Endothelial cell (in vitro differentiated cells): ENCODE measurements at regions not wholly inside any gene's neighbourhood (a gene's known extent, or its start where the extent isn't known, plus 50 kb on each side); places are given as distances from the start of the nearest gene placed in this dataset.

Source experiments
- DNase-seq: peaks from one replicate; pipeline ENCODE4 v3.0.0; 2021; ENCODE audit warnings: low spot score
- H3K27ac Mint-ChIP-seq: one replicate; pipeline ENCODE4 v1.8.0; 2021; ENCODE audit warnings: mixed read lengths, inconsistent platforms; ENCODE audit not compliant: unreplicated experiment
- H3K27me3 Mint-ChIP-seq: one replicate; pipeline ENCODE4 v1.8.0; 2021; ENCODE audit warnings: mild to moderate bottlenecking, moderate library complexity, mixed read lengths, inconsistent platforms; ENCODE audit not compliant: unreplicated experiment
- H3K36me3 Mint-ChIP-seq: one replicate; pipeline ENCODE4 v1.8.0; 2021; ENCODE audit warnings: mild to moderate bottlenecking, low read depth, mixed read lengths, inconsistent platforms; ENCODE audit not compliant: unreplicated experiment
- H3K4me1 Mint-ChIP-seq: one replicate; pipeline ENCODE4 v1.8.0; 2021; ENCODE audit warnings: mild to moderate bottlenecking, mixed read lengths, inconsistent platforms; ENCODE audit not compliant: unreplicated experiment
- H3K4me3 Mint-ChIP-seq: one replicate; pipeline ENCODE4 v1.8.0; 2021; ENCODE audit warnings: mild to moderate bottlenecking, mixed read lengths, inconsistent platforms; ENCODE audit not compliant: unreplicated experiment
- H3K9me3 Mint-ChIP-seq: one replicate; pipeline ENCODE4 v1.8.0; 2021; ENCODE audit warnings: mixed read lengths, inconsistent platforms; ENCODE audit not compliant: unreplicated experiment
- TF ChIP-seq, protein P1 (sequence below): fragments of 200-600 bp; sonication (generic); IDR thresholded peaks from one replicate; pipeline ENCODE4 v1.5.0; 2021; ENCODE audit warnings: antibody characterized with exemption; ENCODE audit not compliant: unreplicated experiment

DNA sequence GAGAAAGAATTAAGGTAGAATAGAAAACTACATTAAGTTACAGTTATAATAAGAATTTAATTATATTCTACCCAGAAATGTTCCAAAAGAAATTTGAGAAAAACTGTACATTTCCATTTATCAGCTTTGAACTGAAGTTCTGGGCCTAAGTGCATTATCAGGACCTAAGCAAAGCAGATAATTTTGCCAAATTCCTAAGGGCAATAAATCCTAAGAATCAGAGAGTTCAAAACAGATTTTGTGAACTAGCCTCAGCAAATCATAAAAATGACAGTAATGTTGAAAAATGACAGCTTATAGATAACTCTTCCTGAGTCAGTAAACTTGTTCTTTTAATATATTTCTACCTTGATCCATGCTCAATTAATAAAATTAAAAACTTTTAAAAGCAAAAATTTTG, 662.1 kb upstream of the CDH9 start:
- TF ChIP-seq, protein P1, sequence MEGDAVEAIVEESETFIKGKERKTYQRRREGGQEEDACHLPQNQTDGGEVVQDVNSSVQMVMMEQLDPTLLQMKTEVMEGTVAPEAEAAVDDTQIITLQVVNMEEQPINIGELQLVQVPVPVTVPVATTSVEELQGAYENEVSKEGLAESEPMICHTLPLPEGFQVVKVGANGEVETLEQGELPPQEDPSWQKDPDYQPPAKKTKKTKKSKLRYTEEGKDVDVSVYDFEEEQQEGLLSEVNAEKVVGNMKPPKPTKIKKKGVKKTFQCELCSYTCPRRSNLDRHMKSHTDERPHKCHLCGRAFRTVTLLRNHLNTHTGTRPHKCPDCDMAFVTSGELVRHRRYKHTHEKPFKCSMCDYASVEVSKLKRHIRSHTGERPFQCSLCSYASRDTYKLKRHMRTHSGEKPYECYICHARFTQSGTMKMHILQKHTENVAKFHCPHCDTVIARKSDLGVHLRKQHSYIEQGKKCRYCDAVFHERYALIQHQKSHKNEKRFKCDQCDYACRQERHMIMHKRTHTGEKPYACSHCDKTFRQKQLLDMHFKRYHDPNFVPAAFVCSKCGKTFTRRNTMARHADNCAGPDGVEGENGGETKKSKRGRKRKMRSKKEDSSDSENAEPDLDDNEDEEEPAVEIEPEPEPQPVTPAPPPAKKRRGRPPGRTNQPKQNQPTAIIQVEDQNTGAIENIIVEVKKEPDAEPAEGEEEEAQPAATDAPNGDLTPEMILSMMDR, result no peak
- no peak for DNase-seq
- Mint-ChIP-seq H3K27ac (no peak overlapping the region), H3K4me3 (no peak overlapping the region), H3K27me3 (no peaks in the 10 kb centered on the region), H3K4me1 (no peaks in the 10 kb centered on the region), H3K36me3 (no peaks in the 10 kb centered on the region), H3K9me3 (no peaks in the 10 kb centered on the region)

DNA sequence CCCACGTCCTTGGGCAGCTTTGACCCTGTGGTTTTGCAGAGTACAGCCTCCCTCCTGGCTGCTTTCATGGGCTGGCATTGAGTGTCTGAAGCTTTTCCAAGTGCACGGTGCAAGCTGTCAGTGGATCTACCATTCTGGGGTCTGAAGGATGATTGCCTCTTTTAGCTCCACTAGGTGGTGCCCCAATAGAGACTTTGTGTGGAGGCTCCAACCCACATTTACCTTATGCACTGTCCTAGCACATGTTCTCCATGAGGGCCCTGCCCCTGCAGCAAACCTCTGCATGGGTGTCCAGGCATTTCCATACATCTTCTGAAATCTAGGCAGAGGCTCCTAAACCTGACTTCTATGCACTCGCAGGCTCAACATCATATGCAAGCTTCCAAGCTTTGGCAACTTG, 644.2 kb upstream of the CDH9 start:
- no peaks in the 10 kb centered on the region for H3K27me3 Mint-ChIP-seq
- no peaks in the 10 kb centered on the region for H3K36me3 Mint-ChIP-seq
- H3K27ac Mint-ChIP-seq, result no peak overlapping the region
- TF ChIP-seq, protein P1, result peak; percentile 13
- no peak overlapping the region for H3K4me3 Mint-ChIP-seq
- no peak for DNase-seq
- no peaks in the 10 kb centered on the region for H3K9me3 Mint-ChIP-seq
- H3K4me1 Mint-ChIP-seq, result no peaks in the 10 kb centered on the region

DNA sequence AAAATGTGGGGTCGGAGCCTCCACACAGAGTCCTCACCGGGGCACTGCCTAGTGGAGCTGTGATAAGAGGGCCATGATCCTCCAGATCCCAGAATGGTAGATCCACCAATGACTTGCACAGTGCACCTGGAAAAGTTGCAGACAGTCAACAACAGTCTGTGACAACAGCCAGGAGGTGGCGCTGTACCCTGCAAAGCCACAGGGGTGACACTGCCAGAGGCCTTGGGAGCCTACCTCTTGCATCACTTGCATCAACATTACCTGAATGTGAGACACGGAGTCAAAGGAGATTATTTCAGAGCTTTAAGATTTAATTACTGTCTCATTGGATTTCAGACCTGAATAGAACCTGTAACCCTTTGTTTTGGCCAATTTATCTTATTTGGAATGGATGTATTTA, 614.1 kb upstream of the CDH9 start:
- Mint-ChIP-seq H3K27ac (no peak overlapping the region), H3K4me3 (no peak overlapping the region), H3K4me1 (no peaks in the 10 kb centered on the region), H3K27me3 (no peaks in the 10 kb centered on the region), H3K36me3 (no peaks in the 10 kb centered on the region), H3K9me3 (no peaks in the 10 kb centered on the region)
- no peak for DNase-seq
- TF ChIP-seq, protein P1, result no peak

DNA sequence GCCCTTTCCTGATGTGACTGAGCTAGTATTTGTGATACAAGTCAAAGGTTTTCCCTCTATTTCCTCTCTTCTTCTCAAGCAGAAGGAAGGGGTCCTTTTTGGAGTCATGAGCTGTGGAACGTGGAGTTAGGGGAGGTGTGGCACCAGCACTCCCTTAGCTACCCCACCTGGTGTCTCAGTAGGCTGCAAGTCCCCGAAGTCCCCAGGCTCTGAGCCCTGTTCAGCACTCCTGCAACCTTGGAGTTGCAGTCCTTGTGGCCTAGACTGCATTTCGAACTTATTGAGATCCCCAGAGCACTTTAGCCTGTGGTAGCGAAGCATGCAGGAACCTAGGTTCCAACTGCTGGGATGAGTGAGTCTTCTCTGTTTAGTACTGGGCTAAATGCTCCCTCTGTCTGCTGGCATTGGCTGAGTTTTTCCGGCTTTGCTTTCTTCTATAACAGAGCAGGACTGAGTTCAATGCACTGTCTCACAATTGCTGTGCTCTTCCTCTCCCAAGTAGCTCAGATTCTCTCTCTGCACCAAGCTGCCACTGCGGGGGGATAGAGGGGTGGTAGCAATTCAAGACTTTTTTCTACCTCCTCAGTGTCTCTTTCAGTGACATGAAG, 600.7 kb upstream of the CDH9 start:
- no peaks in the 10 kb centered on the region for H3K9me3 Mint-ChIP-seq
- H3K4me1 Mint-ChIP-seq, result no peaks in the 10 kb centered on the region
- TF ChIP-seq, protein P1, result no peak
- DNase-seq, result no peak
- H3K36me3 Mint-ChIP-seq, result no peaks in the 10 kb centered on the region
- no peak overlapping the region for H3K27ac Mint-ChIP-seq
- no peaks in the 10 kb centered on the region for H3K27me3 Mint-ChIP-seq
- H3K4me3 Mint-ChIP-seq, result no peak overlapping the region

DNA sequence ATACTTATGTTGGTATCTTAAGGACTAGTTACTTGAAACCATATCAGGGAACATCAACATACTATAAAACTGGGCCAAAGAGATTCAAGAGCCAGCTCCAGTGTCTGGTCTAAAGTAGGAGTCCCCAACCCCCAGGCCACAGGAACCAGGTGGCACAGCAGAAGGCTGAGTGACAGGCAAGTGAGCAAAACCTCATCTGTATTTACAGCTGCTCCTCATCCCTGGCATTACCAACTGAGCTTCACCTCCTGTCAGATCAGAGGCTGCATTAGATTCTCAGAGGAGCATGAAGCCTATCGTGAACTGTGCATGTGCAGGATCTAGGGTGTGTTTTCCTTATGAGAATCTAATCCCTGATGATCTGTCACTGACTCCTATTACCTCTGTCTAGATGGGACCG, 581.6 kb upstream of the CDH9 start:
- Mint-ChIP-seq H3K27me3 (peaks cover 4% of the 10 kb centered on the region), H3K27ac (no peak overlapping the region), H3K9me3 (no peaks in the 10 kb centered on the region), H3K4me1 (no peaks in the 10 kb centered on the region), H3K36me3 (no peaks in the 10 kb centered on the region), H3K4me3 (no peak overlapping the region)
- TF ChIP-seq, protein P1, result no peak
- DNase-seq, result no peak
